ENCODE measurements at regions not wholly inside any gene's neighbourhood (a gene's known extent, or its start where the extent isn't known, plus 50 kb on each side); places are given as distances from the start of the nearest gene placed in this dataset.
"Not testable (repeated sequence)": the region's sequence is repeated elsewhere in the genome, so short reads cannot be mapped to it uniquely, and the experiment has no call there.

GRCh38 chr4:53919535-53919934 lies 144.9 kb downstream of the CHIC2 start:
- peak; percentile 22 for DNase-seq

GRCh38 chr4:53917729-53918128 lies 146.7 kb downstream of the CHIC2 start:
- no peak for DNase-seq

GRCh38 chr4:53916431-53916889 lies 147.9 kb downstream of the CHIC2 start:
- DNase-seq: no peak

GRCh38 chr4:53914313-53915016 lies 149.9 kb downstream of the CHIC2 start:
- DNase-seq: peak; percentile 73

- DNase-seq: no peak
Measured at GRCh38 chr4:53913771-53914170, 150.6 kb downstream of the CHIC2 start.

GRCh38 chr4:53912766-53913497 lies 151.5 kb downstream of the CHIC2 start:
- no peak for DNase-seq

GRCh38 chr4:53908661-53909078 lies 155.7 kb downstream of the CHIC2 start:
- DNase-seq: peak; percentile 93

GRCh38 chr4:53907772-53908171 lies 156.6 kb downstream of the CHIC2 start:
- no peak for DNase-seq

- no peak for DNase-seq
Measured at GRCh38 chr4:53906606-53907190, 157.7 kb downstream of the CHIC2 start.

GRCh38 chr4:53905941-53906377 lies 158.4 kb downstream of the CHIC2 start:
- DNase-seq: peak; percentile 77

GRCh38 chr4:53905276-53905940 lies 159.0 kb downstream of the CHIC2 start:
- DNase-seq: peak; percentile 67

GRCh38 chr4:53902786-53903185 lies 161.6 kb downstream of the CHIC2 start:
- no peak for DNase-seq

- DNase-seq: no peak
Measured at GRCh38 chr4:53900271-53900649, 164.1 kb downstream of the CHIC2 start.

- DNase-seq: no peak
Measured at GRCh38 chr4:53899586-53900270, 164.7 kb downstream of the CHIC2 start.

- DNase-seq: no peak
Measured at GRCh38 chr4:53895137-53895536, 169.3 kb downstream of the CHIC2 start.

- no peak for DNase-seq
Measured at GRCh38 chr4:53890461-53890860, 173.9 kb downstream of the CHIC2 start.

GRCh38 chr4:53889326-53890055 lies 174.9 kb downstream of the CHIC2 start:
- DNase-seq: no peak

GRCh38 chr4:53886090-53886489 lies 178.3 kb downstream of the CHIC2 start:
- DNase-seq: no peak

GRCh38 chr4:53885668-53886067 lies 178.7 kb downstream of the CHIC2 start:
- no peak for DNase-seq

GRCh38 chr4:53877096-53877495 lies 187.3 kb downstream of the CHIC2 start:
- not testable (repeated sequence) for DNase-seq

- DNase-seq: no peak
Measured at GRCh38 chr4:53866055-53866454, 198.3 kb downstream of the CHIC2 start.

GRCh38 chr4:53865054-53865453 lies 199.4 kb downstream of the CHIC2 start:
- no peak for DNase-seq

Measured in hematopoietic multipotent progenitor cell treated with erythropoietin and hydrocortisone succinate and interleukin-3 and kit ligand, for 6 days (in vitro differentiated cells).